NB4 (cell line): ENCODE measurements at regions not wholly inside any gene's neighbourhood (a gene's known extent, or its start where the extent isn't known, plus 50 kb on each side); places are given as distances from the start of the nearest gene placed in this dataset.

Experiments used
- POLR2A ChIP-seq: IDR thresholded peaks from 2 replicates; pipeline ENCODE4 v1.6.1; 2011; ENCODE audit warnings: mild to moderate bottlenecking; ENCODE audit not compliant: insufficient read length; ENCODE audit errors: extremely low read depth
- TF ChIP-seq, protein P1 (sequence below): IDR thresholded peaks from one replicate; pipeline ENCODE4 v1.5.1; 2012; ENCODE audit warnings: low read depth, low read length

DNA sequence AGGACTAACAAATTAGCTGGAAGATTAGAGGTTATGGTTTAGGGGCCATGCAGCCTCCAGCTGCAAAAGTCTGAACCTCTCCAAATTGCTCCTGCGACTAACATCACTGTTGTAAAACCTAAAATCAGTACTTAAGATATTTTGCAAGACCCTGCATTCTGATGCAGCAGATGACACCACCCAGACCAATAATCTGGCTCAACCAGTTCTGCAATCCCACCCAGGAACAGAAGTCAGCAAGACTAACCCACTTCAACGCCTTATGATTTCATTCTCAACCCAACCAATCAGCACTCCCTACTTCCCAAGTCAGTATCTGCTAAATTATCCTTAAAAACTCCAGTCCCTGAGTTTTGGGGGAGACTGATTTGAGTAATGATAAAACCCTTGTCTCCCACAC is 250.8 kb upstream of the MBL2 start:
- TF ChIP-seq, protein P1, sequence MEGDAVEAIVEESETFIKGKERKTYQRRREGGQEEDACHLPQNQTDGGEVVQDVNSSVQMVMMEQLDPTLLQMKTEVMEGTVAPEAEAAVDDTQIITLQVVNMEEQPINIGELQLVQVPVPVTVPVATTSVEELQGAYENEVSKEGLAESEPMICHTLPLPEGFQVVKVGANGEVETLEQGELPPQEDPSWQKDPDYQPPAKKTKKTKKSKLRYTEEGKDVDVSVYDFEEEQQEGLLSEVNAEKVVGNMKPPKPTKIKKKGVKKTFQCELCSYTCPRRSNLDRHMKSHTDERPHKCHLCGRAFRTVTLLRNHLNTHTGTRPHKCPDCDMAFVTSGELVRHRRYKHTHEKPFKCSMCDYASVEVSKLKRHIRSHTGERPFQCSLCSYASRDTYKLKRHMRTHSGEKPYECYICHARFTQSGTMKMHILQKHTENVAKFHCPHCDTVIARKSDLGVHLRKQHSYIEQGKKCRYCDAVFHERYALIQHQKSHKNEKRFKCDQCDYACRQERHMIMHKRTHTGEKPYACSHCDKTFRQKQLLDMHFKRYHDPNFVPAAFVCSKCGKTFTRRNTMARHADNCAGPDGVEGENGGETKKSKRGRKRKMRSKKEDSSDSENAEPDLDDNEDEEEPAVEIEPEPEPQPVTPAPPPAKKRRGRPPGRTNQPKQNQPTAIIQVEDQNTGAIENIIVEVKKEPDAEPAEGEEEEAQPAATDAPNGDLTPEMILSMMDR = no peak
- TF ChIP-seq POLR2A = no peak
